ENCODE measurements at regions not wholly inside any gene's neighbourhood (a gene's known extent, or its start where the extent isn't known, plus 50 kb on each side); places are given as distances from the start of the nearest gene placed in this dataset.

- TF ChIP-seq POLR2AphosphoS5 (IDR thresholded peaks at IDR 0.05; ENCODE audit: low read depth, low read length) (no peak), POLR2A (IDR thresholded peaks at IDR 0.05; ENCODE audit: low read depth, low read length) (no peak), TAF1 (IDR thresholded peaks at IDR 0.05; ENCODE audit: borderline replicate concordance, low read depth, low read length) (no peak)
These were observed 854.7 kb downstream of the TMTC2 start for GRCh38 chr12:83541446-83541845.
